C4-2B (cell line): ENCODE measurements at regions not wholly inside any gene's neighbourhood (a gene's known extent, or its start where the extent isn't known, plus 50 kb on each side); places are given as distances from the start of the nearest gene placed in this dataset.
A peak's percentile ranks its signal among the peaks of the same experiment; 100 is the strongest.

Source experiments
- H3K27ac ChIP-seq: fragments of 450-650 bp; 2 replicates; pipeline ENCODE4 v1.5.1; 2017
- CTCF ChIP-seq: fragments of 450-650 bp; conservative IDR thresholded peaks from 2 replicates; pipeline ENCODE4 v1.5.1; 2017; ENCODE audit warnings: mild to moderate bottlenecking
- ZFX ChIP-seq: fragments of 450-650 bp; IDR thresholded peaks from 2 replicates; pipeline ENCODE4 v1.6.1; 2017

GRCh38 chr11:83403691-83404389, 117.7 kb upstream of the CCDC90B start:
- H3K27ac ChIP-seq = no peak overlapping the region
- TF ChIP-seq ZFX (no peak), CTCF (no peak)

- H3K27ac ChIP-seq = no peak overlapping the region
- no peak for TF ChIP-seq ZFX
- no peak for TF ChIP-seq CTCF
These were observed 115.5 kb upstream of the CCDC90B start for GRCh38 chr11:83401506-83402225.

GRCh38 chr11:83394331-83394730, 108.2 kb upstream of the CCDC90B start:
- H3K27ac ChIP-seq = no peak overlapping the region
- TF ChIP-seq ZFX = no peak
- no peak for TF ChIP-seq CTCF

- TF ChIP-seq ZFX = no peak
- TF ChIP-seq CTCF = no peak
- H3K27ac ChIP-seq = no peak overlapping the region
These were observed 106.4 kb upstream of the CCDC90B start for GRCh38 chr11:83392556-83392955.

DNA sequence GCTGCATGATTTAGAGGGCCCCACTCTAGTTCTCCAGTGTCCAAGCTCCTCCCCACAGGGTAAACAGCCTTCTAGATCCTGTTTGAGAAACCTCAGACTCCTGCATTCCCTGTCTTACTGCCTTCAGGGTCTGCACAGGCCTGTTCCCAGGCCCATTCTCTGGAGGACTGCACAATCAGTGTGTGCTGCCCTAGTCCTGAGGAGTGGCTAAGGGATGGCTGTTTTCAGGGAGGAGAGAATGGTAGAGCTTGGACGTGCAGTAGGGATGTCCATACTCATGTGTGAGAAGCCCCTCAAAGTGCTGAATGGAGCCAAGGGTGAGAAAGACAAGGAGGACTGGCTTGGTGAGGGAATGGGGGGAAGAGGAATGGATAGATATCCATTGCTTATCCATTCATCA, 103.8 kb upstream of the CCDC90B start:
- TF ChIP-seq CTCF (no peak), ZFX (no peak)
- peak overlapping the region; percentile 87 for H3K27ac ChIP-seq

DNA sequence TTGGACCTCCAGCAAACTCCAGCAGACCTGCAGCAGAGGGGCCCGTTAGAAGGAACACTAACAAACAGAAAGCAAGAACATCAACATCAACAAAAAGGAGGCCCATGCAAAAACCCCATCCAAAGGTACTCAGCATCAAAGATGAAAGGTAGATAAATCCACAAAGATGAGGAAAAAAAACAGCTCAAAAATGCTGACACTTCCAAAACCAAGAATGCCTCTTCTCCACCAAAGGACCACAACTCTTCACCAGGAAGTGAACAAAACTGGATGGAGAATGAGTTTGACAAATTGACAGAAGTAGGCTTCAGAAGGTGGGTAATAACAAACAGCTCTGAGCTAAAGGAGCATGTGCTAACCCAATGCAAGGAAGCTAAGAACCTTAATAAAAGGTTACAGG, 97.7 kb upstream of the CCDC90B start:
- H3K27ac ChIP-seq = peak overlapping the region; percentile 22

GRCh38 chr11:83374311-83374710, 88.1 kb upstream of the CCDC90B start:
- TF ChIP-seq ZFX = no peak
- no peak for TF ChIP-seq CTCF
- no peak overlapping the region for H3K27ac ChIP-seq

DNA sequence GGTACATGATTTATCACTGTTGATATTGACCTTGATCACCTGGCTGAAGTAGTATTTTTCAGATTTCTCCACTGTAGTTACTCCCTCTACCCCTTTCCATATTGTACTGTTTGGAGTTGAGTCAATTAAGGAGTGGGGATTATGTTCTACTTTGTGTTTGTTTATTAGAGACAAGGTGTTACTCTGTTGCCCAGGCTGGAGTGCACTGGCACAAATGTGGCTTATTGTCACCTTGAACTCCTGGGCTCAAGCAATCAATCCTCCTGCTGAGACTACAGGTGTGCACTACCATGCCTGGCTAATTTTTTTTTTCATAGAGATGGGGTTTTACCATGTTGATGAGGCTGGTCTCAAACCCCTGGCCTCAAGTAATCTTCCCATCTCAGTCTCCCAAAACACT, 85.3 kb upstream of the CCDC90B start:
- TF ChIP-seq ZFX (no peak), CTCF (no peak)
- H3K27ac ChIP-seq = no peak overlapping the region
